ENCODE measurements at regions not wholly inside any gene's neighbourhood (a gene's known extent, or its start where the extent isn't known, plus 50 kb on each side); places are given as distances from the start of the nearest gene placed in this dataset.

GRCh38 chr11:130995266-130995665 is 79.0 kb upstream of the SNX19 start:
- DNase-seq: no peak
- TF ChIP-seq CTCF (conservative IDR thresholded peaks at IDR 0.05): no peak
- no peak overlapping the region for H3T11ph ChIP-seq (ENCODE audit: low read length)
- no peaks in the 10 kb centered on the region for H3K9me3 ChIP-seq (ENCODE audit: control insufficient read depth, low read depth, low read length)
- H3K4me1 Mint-ChIP-seq: no peaks in the 10 kb centered on the region
- H4K20me1 ChIP-seq (ENCODE audit: control insufficient read depth, insufficient read depth, insufficient read length): no peaks in the 10 kb centered on the region
- no peaks in the 10 kb centered on the region for H3K79me2 ChIP-seq (ENCODE audit: insufficient read depth, low read length)
- no peak overlapping the region for H3K4ac ChIP-seq (ENCODE audit: low read depth, low read length)
- H3K18ac ChIP-seq (ENCODE audit: insufficient read length, low read depth, low read length): no peak overlapping the region
- H2AFZ ChIP-seq (ENCODE audit: low read length): no peak overlapping the region
- no peaks in the 10 kb centered on the region; a peak in 1 of 5 replicates for H3K9me3 Mint-ChIP-seq
- H3K4me3 Mint-ChIP-seq: no peak overlapping the region
- H3K27me3 Mint-ChIP-seq (ENCODE audit: low read depth): peaks cover 9% of the 10 kb centered on the region
- H3K4me1 ChIP-seq (ENCODE audit: insufficient read depth, low read length): no peaks in the 10 kb centered on the region
- no peak overlapping the region for H3K27ac ChIP-seq (ENCODE audit: insufficient read length, low read depth, low read length)
- H2BK5ac ChIP-seq (ENCODE audit: insufficient read length, low read length): no peak overlapping the region
- no peak overlapping the region for H2BK12ac ChIP-seq (ENCODE audit: insufficient read length, low read depth, low read length)
- H3K27ac Mint-ChIP-seq: no peak overlapping the region
- H4K8ac ChIP-seq (replicated peaks; ENCODE audit: insufficient read length, low read depth, low read length): no peak overlapping the region
- H4K91ac ChIP-seq (ENCODE audit: insufficient read length, low read depth, low read length): no peak overlapping the region
- H4K5ac ChIP-seq (ENCODE audit: insufficient read length, low read depth, low read length): no peak overlapping the region
- H2BK20ac ChIP-seq (ENCODE audit: low read depth, low read length, poor library complexity, severe bottlenecking): no peak overlapping the region
- no peak overlapping the region for H3K23ac ChIP-seq (ENCODE audit: insufficient read length, low read depth, low read length)
- H2BK120ac ChIP-seq (ENCODE audit: low read depth, low read length, poor library complexity, severe bottlenecking): no peak overlapping the region
- no peaks in the 10 kb centered on the region for H3K36me3 Mint-ChIP-seq (ENCODE audit: insufficient read depth in 1 of 3, low read depth in 3 of 3)
- H3K79me1 ChIP-seq (ENCODE audit: insufficient read depth, low read depth, low read length, poor library complexity, severe bottlenecking): no peaks in the 10 kb centered on the region
- no peak overlapping the region for H3K4me2 ChIP-seq (ENCODE audit: insufficient read depth, insufficient read length, low read length)
- no peak overlapping the region for H3K9ac ChIP-seq (ENCODE audit: extremely low read depth, insufficient read length, low read length)
- H2BK15ac ChIP-seq (ENCODE audit: low read depth, low read length): no peak overlapping the region
- no peaks in the 10 kb centered on the region for H3K27me3 ChIP-seq (ENCODE audit: insufficient read depth, low read length)
- no peak overlapping the region for H2AK5ac ChIP-seq (ENCODE audit: insufficient read length, low read length)
- no peaks in the 10 kb centered on the region for H3K23me2 ChIP-seq (ENCODE audit: insufficient read length, low read depth, low read length, poor library complexity, severe bottlenecking)
- H3K56ac ChIP-seq (ENCODE audit: insufficient read length, low read depth, low read length): no peak overlapping the region
- no peak overlapping the region for H3K14ac ChIP-seq (ENCODE audit: insufficient read depth, low read length)
- WGBS (ENCODE audit: extremely low coverage, insufficient read length, low lambda C conversion rate): no CpG with 5 or more reads among the region's 2 CpGs

All from H9 (cell line).